Suppressor macrophage (primary cell): ENCODE measurements at regions not wholly inside any gene's neighbourhood (a gene's known extent, or its start where the extent isn't known, plus 50 kb on each side); places are given as distances from the start of the nearest gene placed in this dataset.
"Not testable (repeated sequence)": the region's sequence is repeated elsewhere in the genome, so short reads cannot be mapped to it uniquely, and the experiment has no call there.

Experiments used
- DNase-seq, 4 experiments: peaks; one replicate each; pipeline ENCODE4 v3.0.0-alpha.2; 2020 to 2022

- not testable (repeated sequence) for DNase-seq
Observed at GRCh38 chr1:30458730-30459485, 264.5 kb downstream of the MATN1 start.

GRCh38 chr1:30452925-30453324 is 270.5 kb downstream of the MATN1 start:
- no peak for DNase-seq

- DNase-seq = no peak
Observed at GRCh38 chr1:30452170-30452569, 271.2 kb downstream of the MATN1 start.

- no peak for DNase-seq
Observed at GRCh38 chr1:30451532-30452125, 271.8 kb downstream of the MATN1 start.

GRCh38 chr1:30450818-30451233 is 272.6 kb downstream of the MATN1 start:
- DNase-seq = no peak

- DNase-seq = no peak
Observed at GRCh38 chr1:30450148-30450817, 273.1 kb downstream of the MATN1 start.

- DNase-seq = no peak
Observed at GRCh38 chr1:30449428-30450147, 273.8 kb downstream of the MATN1 start.

- DNase-seq = peak in 2 of 4 experiments; percentile 8 to 13
Observed at GRCh38 chr1:30449003-30449402, 274.4 kb downstream of the MATN1 start.

- DNase-seq = no peak
Observed at GRCh38 chr1:30447701-30448100, 275.7 kb downstream of the MATN1 start.

- no peak for DNase-seq
Observed at GRCh38 chr1:30447080-30447479, 276.3 kb downstream of the MATN1 start.

- no peak for DNase-seq
Observed at GRCh38 chr1:30446508-30446907, 276.9 kb downstream of the MATN1 start.

- no peak for DNase-seq
Observed at GRCh38 chr1:30446095-30446494, 277.3 kb downstream of the MATN1 start.

- DNase-seq = no peak
Observed at GRCh38 chr1:30445449-30445848, 277.9 kb downstream of the MATN1 start.

- DNase-seq = no peak
Observed at GRCh38 chr1:30444850-30445249, 278.5 kb downstream of the MATN1 start.

- DNase-seq = no peak
Observed at GRCh38 chr1:30444401-30444800, 279.0 kb downstream of the MATN1 start.

GRCh38 chr1:30438274-30438673 is 285.1 kb downstream of the MATN1 start:
- DNase-seq = not testable (repeated sequence)

GRCh38 chr1:30437059-30437576 is 286.3 kb downstream of the MATN1 start:
- no peak for DNase-seq

GRCh38 chr1:30427545-30427944 is 295.8 kb downstream of the MATN1 start:
- DNase-seq = no peak

- no peak for DNase-seq
Observed at GRCh38 chr1:30425046-30425445, 298.3 kb downstream of the MATN1 start.

- no peak for DNase-seq
Observed at GRCh38 chr1:30423570-30423969, 299.8 kb downstream of the MATN1 start.

- no peak for DNase-seq
Observed at GRCh38 chr1:30422251-30422650, 301.1 kb downstream of the MATN1 start.

- no peak for DNase-seq
Observed at GRCh38 chr1:30420519-30421050, 302.8 kb downstream of the MATN1 start.

GRCh38 chr1:30419831-30420230 is 303.6 kb downstream of the MATN1 start:
- no peak for DNase-seq
